Transverse colon (tissue), 4 donors: ENCODE measurements at regions not wholly inside any gene's neighbourhood (a gene's known extent, or its start where the extent isn't known, plus 50 kb on each side); places are given as distances from the start of the nearest gene placed in this dataset.

Source experiments
- DNase-seq: peaks from one replicate; pipeline ENCODE4 v3.0.0-alpha.2; 2019
- H3K27ac ChIP-seq, 4 donors: fragments of 200-600 bp; sonication (generic); 2 replicates each; pipeline ENCODE4 v1.5.1; 2016 to 2018; ENCODE audit warnings: inconsistent platforms in 4 of 4
- H3K27me3 ChIP-seq: fragments of 200-600 bp; sonication (generic); 2 replicates; pipeline ENCODE4 v1.5.1; 2017; ENCODE audit warnings: inconsistent platforms
- H3K36me3 ChIP-seq, 4 donors: fragments of 200-600 bp; sonication (generic); 2 replicates each; pipeline ENCODE4 v1.5.1; 2017 to 2019; ENCODE audit warnings: inconsistent platforms in 4 of 4
- H3K4me1 ChIP-seq, 4 donors: fragments of 200-600 bp; sonication (generic); 2 replicates each; pipeline ENCODE4 v1.5.1; 2017 to 2020; ENCODE audit warnings: inconsistent platforms in 4 of 4
- H3K4me3 ChIP-seq, 4 donors: fragments of 200-600 bp; sonication (generic); 1 replicate in 1 of 4; 2 replicates in 3 of 4; pipeline versions ENCODE4 v1.5.1 to v1.6.1; 2017 to 2019; ENCODE audit warnings: inconsistent platforms in 4 of 4
- H3K9me3 ChIP-seq, 2 donors: fragments of 200-600 bp; sonication (generic); 2 replicates each; pipeline ENCODE4 v1.5.1; 2017 to 2019; ENCODE audit warnings: inconsistent platforms in 2 of 2
- EP300 ChIP-seq: sonication (generic); formaldehyde crosslinking; IDR thresholded peaks from one replicate; pipeline ENCODE4 v1.6.1; 2017; ENCODE audit warnings: antibody characterized with exemption, low read depth
- POLR2A ChIP-seq: fragments of 450-650 bp; IDR thresholded peaks from one replicate; pipeline ENCODE4 v1.6.1; 2016; ENCODE audit warnings: antibody characterized with exemption, mild to moderate bottlenecking, moderate library complexity
- POLR2AphosphoS5 ChIP-seq, 3 donors: sonication (generic); formaldehyde crosslinking; IDR thresholded peaks; one replicate each; pipeline ENCODE4 v1.6.1; 2016; ENCODE audit warnings: antibody characterized with exemption in 3 of 3
- WGBS, 2 donors: methylation state at CpG; one replicate each; pipeline ENCODE4 v1.1.5; 2018; ENCODE audit warnings: low coverage in 1 of 2; 5-methylcytosine and 5-hydroxymethylcytosine counted together
- in situ Hi-C, 4 donors: fragments of 200-750 bp; cut with MboI; loops; one replicate each; pipeline versions ENCODE4 v1.15.0 to v1.15.1; 2017; ENCODE audit warnings: low sequenced_read_pairs in 3 of 4, low pct_ligation_motif_present in 1 of 4, low pct_unique_long_range_greater_than_20kb in 1 of 4
- intact Hi-C: fragments of 100-400 bp; cut with DNase I; formaldehyde crosslinking; loops from one replicate; pipeline ENCODE4 v1.15.1; 2023; ENCODE audit warnings: low total_unique reads
- TF ChIP-seq, protein P1 (sequence below), 5 experiments: fragments of 200-600 bp in 3 of 5; fragments of 450-650 bp in 2 of 5; sonication (generic) in 3 of 5; IDR thresholded peaks; 1 replicate in 2 of 5; 2 replicates in 3 of 5; pipeline ENCODE4 v1.5.1; 2016 to 2017; ENCODE audit warnings: antibody characterized with exemption in 5 of 5, inconsistent platforms in 3 of 5, mild to moderate bottlenecking in 2 of 5, moderate library complexity in 1 of 5

- in situ Hi-C loops (no loop called here), intact Hi-C loops (no loop called here)
- TF ChIP-seq, protein P1, sequence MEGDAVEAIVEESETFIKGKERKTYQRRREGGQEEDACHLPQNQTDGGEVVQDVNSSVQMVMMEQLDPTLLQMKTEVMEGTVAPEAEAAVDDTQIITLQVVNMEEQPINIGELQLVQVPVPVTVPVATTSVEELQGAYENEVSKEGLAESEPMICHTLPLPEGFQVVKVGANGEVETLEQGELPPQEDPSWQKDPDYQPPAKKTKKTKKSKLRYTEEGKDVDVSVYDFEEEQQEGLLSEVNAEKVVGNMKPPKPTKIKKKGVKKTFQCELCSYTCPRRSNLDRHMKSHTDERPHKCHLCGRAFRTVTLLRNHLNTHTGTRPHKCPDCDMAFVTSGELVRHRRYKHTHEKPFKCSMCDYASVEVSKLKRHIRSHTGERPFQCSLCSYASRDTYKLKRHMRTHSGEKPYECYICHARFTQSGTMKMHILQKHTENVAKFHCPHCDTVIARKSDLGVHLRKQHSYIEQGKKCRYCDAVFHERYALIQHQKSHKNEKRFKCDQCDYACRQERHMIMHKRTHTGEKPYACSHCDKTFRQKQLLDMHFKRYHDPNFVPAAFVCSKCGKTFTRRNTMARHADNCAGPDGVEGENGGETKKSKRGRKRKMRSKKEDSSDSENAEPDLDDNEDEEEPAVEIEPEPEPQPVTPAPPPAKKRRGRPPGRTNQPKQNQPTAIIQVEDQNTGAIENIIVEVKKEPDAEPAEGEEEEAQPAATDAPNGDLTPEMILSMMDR (IDR thresholded peaks at IDR 0.05), result no peak
- TF ChIP-seq EP300, result no peak
- 76% methylated on average over 10 of the region's 10 CpGs; no CpG with 5 or more reads in 1 of the 2 donors for WGBS, 2 donors
- Histone ChIP-seq H3K4me1 (no peaks in the 10 kb centered on the region), H3K4me3 (no peak overlapping the region), H3K27me3 (no peaks in the 10 kb centered on the region), H3K27ac (no peak overlapping the region), H3K9me3 (no peaks in the 10 kb centered on the region), H3K36me3 (no peaks in the 10 kb centered on the region)
- no peak for DNase-seq
These were observed 159.2 kb upstream of the ALDH1B1 start for GRCh38 chr9:38233343-38233742.

GRCh38 chr9:38232895-38233294 lies 159.6 kb upstream of the ALDH1B1 start:
- Histone ChIP-seq H3K4me1 (no peaks in the 10 kb centered on the region), H3K36me3 (no peaks in the 10 kb centered on the region), H3K27ac (no peak overlapping the region), H3K4me3 (no peak overlapping the region), H3K27me3 (no peaks in the 10 kb centered on the region), H3K9me3 (no peaks in the 10 kb centered on the region)
- TF ChIP-seq POLR2A (no peak), POLR2AphosphoS5 (IDR thresholded peaks at IDR 0.05) (no peak), EP300 (no peak)
- TF ChIP-seq, protein P1 (IDR thresholded peaks at IDR 0.05), result no peak
- DNase-seq, result no peak
- in situ Hi-C loops (no loop called here), intact Hi-C loops (no loop called here)
- 66 to 80% methylated on average over 1 to 6 of the region's 6 CpGs for WGBS, 2 donors

DNA sequence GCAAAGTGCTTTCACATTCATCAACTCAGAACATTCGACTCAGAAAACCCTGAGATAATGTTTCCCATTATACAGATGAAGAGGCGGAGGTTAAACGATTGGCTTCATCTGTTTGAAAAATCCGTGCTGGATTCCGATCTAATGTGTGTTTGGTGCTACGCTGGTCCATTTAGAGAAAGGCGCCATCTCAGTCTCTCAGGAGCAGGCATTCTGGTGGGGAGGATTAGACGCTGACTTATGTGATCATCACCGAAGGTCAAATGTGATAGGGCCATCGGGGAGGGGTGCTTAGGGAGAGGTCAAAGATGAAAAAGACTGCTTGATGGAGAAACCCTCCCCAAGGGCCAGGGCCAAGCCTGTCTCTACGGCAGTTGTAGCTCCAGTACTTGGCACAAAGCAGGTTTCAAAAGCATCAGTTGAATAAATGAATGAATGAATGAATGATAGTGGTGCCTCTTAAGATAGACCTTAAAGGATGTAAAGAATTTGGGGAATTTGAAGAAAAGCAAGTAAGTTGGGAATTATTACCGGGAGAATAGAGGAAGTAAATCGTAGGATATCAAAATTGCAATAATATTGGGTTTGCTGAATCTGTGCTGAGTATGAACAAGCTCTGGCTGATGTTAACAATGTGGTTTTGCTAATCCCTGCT lies 160.6 kb upstream of the SHB start:
- H3K4me3 ChIP-seq, result no peak overlapping the region
- H3K36me3 ChIP-seq, result no peaks in the 10 kb centered on the region
- TF ChIP-seq EP300 (no peak), POLR2A (no peak), POLR2AphosphoS5 (IDR thresholded peaks at IDR 0.05) (no peak)
- TF ChIP-seq, protein P1 (IDR thresholded peaks at IDR 0.05), result no peak
- H3K9me3 ChIP-seq, result no peaks in the 10 kb centered on the region
- intact Hi-C loops (no loop called here), in situ Hi-C loops (no loop called here)
- DNase-seq, result no peak
- H3K4me1 ChIP-seq, result peaks cover 0 to 13% (median 5%) of the 10 kb centered on the region in 4 donors
- WGBS, 2 donors, result 85 to 89% methylated on average over 13 of the region's 13 CpGs
- H3K27ac ChIP-seq, result no peak overlapping the region
- H3K27me3 ChIP-seq, result no peaks in the 10 kb centered on the region

DNA sequence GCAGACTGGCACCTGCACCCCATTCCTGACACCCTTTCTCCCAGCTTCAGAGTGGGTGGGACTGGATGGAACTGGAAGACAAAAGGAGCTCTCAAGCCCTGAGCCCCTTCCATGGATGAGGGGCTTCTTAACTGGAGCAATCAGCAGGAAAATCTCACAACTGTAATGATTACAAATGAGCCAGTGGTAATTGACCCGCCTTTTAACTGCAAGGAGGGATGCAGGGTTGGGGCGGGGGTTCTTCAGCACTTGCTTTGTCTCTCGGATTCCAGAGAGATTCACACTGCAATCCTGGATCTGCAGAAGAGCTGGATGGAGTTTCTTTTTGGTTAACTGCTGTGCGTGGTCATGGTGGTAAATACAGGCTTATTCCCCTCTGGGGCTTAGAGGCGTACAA lies 160.1 kb upstream of the SHB start:
- in situ Hi-C loops, result no loop called here
- DNase-seq, result no peak
- H3K4me3 ChIP-seq, result no peak overlapping the region
- H3K9me3 ChIP-seq, result no peaks in the 10 kb centered on the region
- H3K36me3 ChIP-seq, result no peaks in the 10 kb centered on the region
- intact Hi-C loops, result no loop called here
- peaks cover 0 to 13% (median 5%) of the 10 kb centered on the region in 4 donors for H3K4me1 ChIP-seq
- H3K27ac ChIP-seq, result no peak overlapping the region
- TF ChIP-seq, protein P1 (IDR thresholded peaks at IDR 0.05), result no peak
- TF ChIP-seq POLR2A, result no peak
- TF ChIP-seq EP300, result no peak
- TF ChIP-seq POLR2AphosphoS5 (IDR thresholded peaks at IDR 0.05), result no peak
- H3K27me3 ChIP-seq, result no peaks in the 10 kb centered on the region
- 75 to 91% methylated on average over 1 to 5 of the region's 5 CpGs for WGBS, 2 donors
